ENCODE measurements at regions not wholly inside any gene's neighbourhood (a gene's known extent, or its start where the extent isn't known, plus 50 kb on each side); places are given as distances from the start of the nearest gene placed in this dataset.

GRCh38 chr15:70361106-70361505 is 263.4 kb upstream of the TLE3 start:
- no peak for DNase-seq

GRCh38 chr15:70358871-70359647 is 261.3 kb upstream of the TLE3 start:
- no peak for DNase-seq

- DNase-seq: no peak
Measured at GRCh38 chr15:70358011-70358819, 260.5 kb upstream of the TLE3 start.

- no peak for DNase-seq
Measured at GRCh38 chr15:70357453-70357852, 259.7 kb upstream of the TLE3 start.

- DNase-seq: no peak
Measured at GRCh38 chr15:70356919-70357318, 259.2 kb upstream of the TLE3 start.

- no peak for DNase-seq
Measured at GRCh38 chr15:70356062-70356860, 258.5 kb upstream of the TLE3 start.

GRCh38 chr15:70355275-70355795 is 257.6 kb upstream of the TLE3 start:
- DNase-seq: no peak

GRCh38 chr15:70354346-70354905 is 256.7 kb upstream of the TLE3 start:
- DNase-seq: no peak

- DNase-seq: no peak
Measured at GRCh38 chr15:70353606-70354345, 256.1 kb upstream of the TLE3 start.

GRCh38 chr15:70351941-70352774 is 254.4 kb upstream of the TLE3 start:
- no peak for DNase-seq

GRCh38 chr15:70351391-70351790 is 253.7 kb upstream of the TLE3 start:
- no peak for DNase-seq

- DNase-seq: no peak
Measured at GRCh38 chr15:70348581-70349344, 251.0 kb upstream of the TLE3 start.

GRCh38 chr15:70348226-70348543 is 250.5 kb upstream of the TLE3 start:
- DNase-seq: no peak

- DNase-seq: no peak
Measured at GRCh38 chr15:70347321-70348225, 249.9 kb upstream of the TLE3 start.

- DNase-seq: no peak
Measured at GRCh38 chr15:70345251-70346019, 247.7 kb upstream of the TLE3 start.

- DNase-seq: no peak
Measured at GRCh38 chr15:70344666-70345065, 246.9 kb upstream of the TLE3 start.

- no peak for DNase-seq
Measured at GRCh38 chr15:70343961-70344621, 246.4 kb upstream of the TLE3 start.

Measured in T-helper 9 cell (primary cell).